PC-9 (cell line): ENCODE measurements at regions not wholly inside any gene's neighbourhood (a gene's known extent, or its start where the extent isn't known, plus 50 kb on each side); places are given as distances from the start of the nearest gene placed in this dataset.

Experiments
- BruUV-seq: library from RNA; stranded (reverse); fragments of 400-500 nt; replicated peaks from 2 replicates; lab custom pipeline; 2021; lab: Mats Ljungman, UMichigan
- CTCF ChIA-PET: fragments of 300-600 bp; sonication (Branson Sonifier 250); formaldehyde crosslinking; loops from one replicate; lab custom pipeline; 2022; ENCODE audit warnings: antibody characterized with exemption; lab: Charles Lee
- POLR2A ChIA-PET: fragments of 300-600 bp; sonication (Branson Sonifier 250); formaldehyde crosslinking; loops from one replicate; lab custom pipeline; 2022; ENCODE audit warnings: antibody characterized with exemption; ENCODE audit not compliant: unreplicated experiment; lab: Charles Lee
- DNase-seq, 2 experiments: peaks; one replicate each; pipeline versions ENCODE4 v3.0.0 to v3.0.0-alpha.2; 2015 to 2022; ENCODE audit warnings: mixed read lengths in 1 of 2
- H2AFZ ChIP-seq: fragments of 200-600 bp; sonication (generic); 2 replicates; pipeline ENCODE4 v1.8.1; 2017; ENCODE audit warnings: antibody characterized with exemption
- H3F3A ChIP-seq: fragments of 200-600 bp; sonication (generic); 2 replicates; pipeline ENCODE4 v1.8.1; 2017; ENCODE audit warnings: antibody characterized with exemption, mild to moderate bottlenecking, low read depth; ENCODE audit not compliant: insufficient read depth
- H3K27ac ChIP-seq: fragments of 200-600 bp; sonication (generic); 2 replicates; pipeline ENCODE4 v1.6.1; 2016; ENCODE audit warnings: mixed run types
- H3K27me3 ChIP-seq: fragments of 200-600 bp; sonication (generic); 2 replicates; pipeline ENCODE4 v1.6.1; 2016; ENCODE audit warnings: low read depth, mixed run types; ENCODE audit not compliant: insufficient read depth
- H3K36me3 ChIP-seq: fragments of 200-600 bp; sonication (generic); 2 replicates; pipeline ENCODE4 v1.6.1; 2016; ENCODE audit warnings: low read depth, mixed run types
- H3K4me1 ChIP-seq: fragments of 200-600 bp; sonication (generic); replicated peaks from 2 replicates; pipeline ENCODE4 v1.6.1; 2016; ENCODE audit warnings: mixed run types; ENCODE audit not compliant: insufficient read depth
- H3K4me2 ChIP-seq: fragments of 200-600 bp; sonication (generic); 2 replicates; pipeline ENCODE4 v1.6.1; 2017; ENCODE audit warnings: mixed run types
- H3K4me3 ChIP-seq: fragments of 200-600 bp; sonication (generic); 2 replicates; pipeline ENCODE4 v1.6.1; 2016; ENCODE audit warnings: mixed run types
- H3K79me2 ChIP-seq: fragments of 200-600 bp; sonication (generic); 2 replicates; pipeline ENCODE4 v1.6.1; 2017; ENCODE audit warnings: low read depth, mixed run types
- H3K9me2 ChIP-seq: fragments of 200-600 bp; sonication (generic); 2 replicates; pipeline ENCODE4 v1.8.1; 2017; ENCODE audit warnings: mild to moderate bottlenecking; ENCODE audit not compliant: insufficient read depth
- H3K9me3 ChIP-seq: fragments of 200-600 bp; sonication (generic); 2 replicates; pipeline ENCODE4 v1.8.1; 2016; ENCODE audit warnings: low read depth; ENCODE audit not compliant: insufficient read depth
- H4K20me1 ChIP-seq: fragments of 200-600 bp; sonication (generic); 2 replicates; pipeline ENCODE4 v1.8.1; 2017; ENCODE audit not compliant: insufficient read depth
- CTCF ChIP-seq: fragments of 200-600 bp; sonication (generic); conservative IDR thresholded peaks from 2 replicates; pipeline ENCODE4 v1.6.1; 2017; ENCODE audit warnings: mixed run types, antibody characterized with exemption, mild to moderate bottlenecking, moderate library complexity
- EZH2 ChIP-seq: fragments of 200-600 bp; sonication (generic); IDR thresholded peaks from 2 replicates; pipeline ENCODE4 v1.8.0; 2017; ENCODE audit warnings: antibody characterized with exemption, low read depth
- intact Hi-C: fragments of 100-400 bp; cut with micrococcal nuclease; formaldehyde crosslinking; loops from one replicate; pipeline ENCODE4 v1.10.0; 2022; ENCODE audit not compliant: unreplicated experiment

DNA sequence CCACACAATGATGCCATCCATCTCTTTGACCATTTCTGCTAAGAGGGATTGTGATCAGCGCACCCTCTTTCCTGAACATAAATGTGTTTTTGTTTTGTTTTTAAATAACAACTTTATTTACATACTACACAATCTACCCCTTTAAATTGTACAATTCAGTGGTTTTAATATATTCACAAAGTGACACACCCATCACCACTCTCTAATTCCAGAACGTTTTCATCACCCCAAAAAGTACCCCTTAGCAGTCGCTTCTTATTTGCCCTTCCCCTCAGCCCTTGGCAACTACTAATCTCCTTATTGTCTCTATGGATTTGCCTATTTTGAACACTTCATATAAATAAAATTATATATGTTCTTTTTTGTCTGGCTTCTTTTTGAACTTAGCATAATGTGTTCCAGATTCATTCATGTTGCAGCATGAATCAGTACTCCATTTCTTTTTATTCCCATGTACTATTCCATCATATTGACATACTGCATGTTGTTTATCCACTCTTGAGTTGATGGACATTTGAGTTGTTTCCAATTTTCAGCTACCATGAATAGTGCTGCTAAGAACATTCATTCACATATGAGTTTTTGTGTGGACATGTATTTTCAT is 150.9 kb upstream of the NABP1 start:
- Histone ChIP-seq H3K4me3 (no peak overlapping the region), H2AFZ (no peak overlapping the region), H3K4me2 (no peak overlapping the region), H3F3A (no peaks in the 10 kb centered on the region), H3K27ac (no peak overlapping the region), H3K4me1 (no peaks in the 10 kb centered on the region), H3K79me2 (no peaks in the 10 kb centered on the region), H4K20me1 (no peaks in the 10 kb centered on the region), H3K27me3 (no peaks in the 10 kb centered on the region), H3K9me2 (no peaks in the 10 kb centered on the region), H3K36me3 (no peaks in the 10 kb centered on the region), H3K9me3 (no peaks in the 10 kb centered on the region)
- TF ChIP-seq CTCF (no peak), EZH2 (no peak)
- no peak for DNase-seq
- BruUV-seq: no TSS peak
- POLR2A ChIA-PET: no interaction called here
- intact Hi-C loops: no loop called here
- CTCF ChIA-PET: no interaction called here

- Histone ChIP-seq H3K4me3 (no peak overlapping the region), H4K20me1 (no peaks in the 10 kb centered on the region), H3K9me2 (no peaks in the 10 kb centered on the region), H3K4me2 (no peak overlapping the region), H3K79me2 (no peaks in the 10 kb centered on the region), H3K27ac (no peak overlapping the region), H3K27me3 (no peaks in the 10 kb centered on the region), H3K4me1 (no peaks in the 10 kb centered on the region), H3F3A (no peaks in the 10 kb centered on the region), H3K9me3 (no peaks in the 10 kb centered on the region), H3K36me3 (no peaks in the 10 kb centered on the region), H2AFZ (no peak overlapping the region)
- no peak for DNase-seq
- intact Hi-C loops: no loop called here
- TF ChIP-seq EZH2 (no peak), CTCF (no peak)
- POLR2A ChIA-PET: no interaction called here
- CTCF ChIA-PET: no interaction called here
- BruUV-seq: no TSS peak
These were observed 147.3 kb upstream of the NABP1 start for GRCh38 chr2:191530618-191531017.

GRCh38 chr2:191533693-191534180 is 144.2 kb upstream of the NABP1 start:
- TF ChIP-seq CTCF (no peak), EZH2 (no peak)
- Histone ChIP-seq H3K4me2 (no peak overlapping the region), H3K9me3 (no peaks in the 10 kb centered on the region), H3K4me1 (no peaks in the 10 kb centered on the region), H3K36me3 (no peaks in the 10 kb centered on the region), H3K79me2 (no peaks in the 10 kb centered on the region), H3K27ac (no peak overlapping the region), H3K9me2 (no peaks in the 10 kb centered on the region), H2AFZ (no peak overlapping the region), H3K4me3 (no peak overlapping the region), H3K27me3 (no peaks in the 10 kb centered on the region), H4K20me1 (no peaks in the 10 kb centered on the region), H3F3A (no peaks in the 10 kb centered on the region)
- CTCF ChIA-PET: interaction anchor here (0.6 kb wide), 1 partner anchor 366 kb away, joined by 3 read pairs; no protein-coding TSS in a partner anchor
- POLR2A ChIA-PET: no interaction called here
- DNase-seq: no peak
- BruUV-seq: no TSS peak
- intact Hi-C loops: no loop called here
